ENCODE measurements at regions not wholly inside any gene's neighbourhood (a gene's known extent, or its start where the extent isn't known, plus 50 kb on each side); places are given as distances from the start of the nearest gene placed in this dataset.

- intact Hi-C loops (cut with micrococcal nuclease) = no loop called here
These were observed 1991.1 kb downstream of the ARAP2 start for GRCh38 chr4:34253239-34253638.

More at GRCh38 chr4:34253239-34253638, 1991.1 kb downstream of the ARAP2 start:
- TF ChIP-seq MAX (IDR thresholded peaks at IDR 0.05) = no peak
- TF ChIP-seq CBX3 (IDR thresholded peaks at IDR 0.05; ENCODE audit: low read depth) = no peak
- no peak for TF ChIP-seq POLR2AphosphoS5 (IDR thresholded peaks at IDR 0.05; ENCODE audit: low read depth, low read length)
- TF ChIP-seq EZH2phosphoT487 (IDR thresholded peaks at IDR 0.05; ENCODE audit: borderline replicate concordance) = no peak
- no peak for TF ChIP-seq CEBPB (IDR thresholded peaks at IDR 0.05; ENCODE audit: low read depth)
- no peak for TF ChIP-seq POLR2A (IDR thresholded peaks at IDR 0.05; ENCODE audit: borderline replicate concordance, extremely low read depth, insufficient read depth, insufficient read length)
- TF ChIP-seq SP1 (IDR thresholded peaks at IDR 0.05; ENCODE audit: low read depth) = no peak
- no peak for TF ChIP-seq ZBTB33 (IDR thresholded peaks at IDR 0.05; ENCODE audit: extremely low read depth, insufficient replicate concordance, low read length)
- Histone ChIP-seq H4K20me1 (ENCODE audit: insufficient read depth) (no peaks in the 10 kb centered on the region), H3K4me1 (ENCODE audit: control insufficient read depth in 1 of 2, insufficient read depth in 2 of 2, low read length in 2 of 2) (no peaks in the 10 kb centered on the region), H3K27me3 (ENCODE audit: insufficient read depth, low read length) (no peaks in the 10 kb centered on the region), H3K36me3 (ENCODE audit: control insufficient read depth in 1 of 2, insufficient read depth in 2 of 2, low read length in 2 of 2) (no peaks in the 10 kb centered on the region), H3K79me2 (ENCODE audit: insufficient read depth, low read length) (no peaks in the 10 kb centered on the region), H2AFZ (ENCODE audit: low read depth, low read length, poor library complexity, severe bottlenecking) (no peak overlapping the region), H3K4me2 (ENCODE audit: low read length) (no peak overlapping the region), H3K9ac (ENCODE audit: low read length) (no peak overlapping the region), H3K9me2 (ENCODE audit: insufficient read depth) (no peaks in the 10 kb centered on the region), H3K4me3 (replicated peaks in 1 of 2; ENCODE audit: low read depth in 1 of 2, low read length in 2 of 2) (no peak overlapping the region), H3K27ac (ENCODE audit: low read depth, low read length) (no peak overlapping the region), H3K9me3 (ENCODE audit: control insufficient read depth in 1 of 2, insufficient read depth in 1 of 2, low read depth in 1 of 2, low read length in 2 of 2) (no peaks in the 10 kb centered on the region)
- ATAC-seq (no peak), DNase-seq (ENCODE audit: low read depth, low spot score) (no peak)
- POLR2A ChIA-PET = no interaction called here
- CTCF ChIA-PET = no interaction called here
- RAD21 ChIA-PET (ENCODE audit: low non-redundant PET in 1 of 2, low total read pairs in 2 of 2, uncharacterized antibody in 2 of 2, unreplicated experiment in 2 of 2) = no interaction called here
- BruUV-seq (replicated peaks) = no TSS peak

Measured in HCT116 (cell line).